GM10266 (cell line): ENCODE measurements at regions not wholly inside any gene's neighbourhood (a gene's known extent, or its start where the extent isn't known, plus 50 kb on each side); places are given as distances from the start of the nearest gene placed in this dataset.

Source experiments
- DNase-seq: peaks from one replicate; pipeline ENCODE4 v3.0.0; 2012; ENCODE audit errors: extremely low spot score
- CTCF ChIP-seq: IDR thresholded peaks from 2 replicates; pipeline ENCODE4 v1.5.1; 2012; ENCODE audit warnings: mild to moderate bottlenecking, low read depth; ENCODE audit not compliant: control insufficient read depth, insufficient read depth; ENCODE audit errors: missing control alignments

GRCh38 chr9:105172436-105172835 lies 72.0 kb upstream of the SLC44A1 start:
- no peak for DNase-seq
- no peak for TF ChIP-seq CTCF

DNA sequence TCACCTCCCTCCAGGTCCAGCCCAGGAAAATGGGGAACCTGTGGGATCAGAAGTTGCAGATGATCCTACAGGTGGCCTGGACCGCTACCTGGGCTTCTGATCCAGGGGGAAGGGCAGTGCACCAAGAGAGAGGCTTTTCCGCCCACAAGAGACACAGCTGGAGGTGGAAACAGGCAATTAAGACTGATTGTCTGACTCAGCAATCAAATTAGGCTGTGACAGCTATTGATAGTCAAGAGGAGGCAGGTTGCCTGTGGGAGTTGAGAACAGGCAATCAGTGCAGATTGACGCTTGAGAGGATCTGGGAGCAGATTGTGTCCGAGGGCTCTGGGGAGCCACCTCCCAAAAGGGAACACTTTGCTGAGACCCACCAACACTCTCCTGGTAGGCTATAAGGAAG lies 71.1 kb upstream of the SLC44A1 start:
- no peak for TF ChIP-seq CTCF
- no peak for DNase-seq

DNA sequence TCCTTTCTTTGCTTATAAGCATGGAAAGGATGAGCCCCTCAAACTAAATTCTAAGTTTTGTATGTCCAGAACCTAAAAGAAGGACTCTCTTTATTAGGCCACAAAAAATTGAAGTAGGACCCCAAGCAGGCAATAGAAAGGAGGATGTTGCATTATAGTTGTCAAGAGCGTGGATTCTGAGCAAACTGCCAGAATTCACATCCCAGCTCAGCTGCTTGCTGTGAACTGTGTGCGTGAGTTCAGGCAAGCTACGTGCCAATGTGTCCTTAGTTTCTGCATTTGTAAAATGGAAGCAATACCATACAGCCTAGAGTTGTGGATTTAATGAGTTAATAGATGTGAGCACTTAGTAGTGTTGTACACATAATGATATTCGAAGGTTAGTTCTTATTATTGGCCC lies 70.6 kb upstream of the SLC44A1 start:
- no peak for TF ChIP-seq CTCF
- no peak for DNase-seq

DNA sequence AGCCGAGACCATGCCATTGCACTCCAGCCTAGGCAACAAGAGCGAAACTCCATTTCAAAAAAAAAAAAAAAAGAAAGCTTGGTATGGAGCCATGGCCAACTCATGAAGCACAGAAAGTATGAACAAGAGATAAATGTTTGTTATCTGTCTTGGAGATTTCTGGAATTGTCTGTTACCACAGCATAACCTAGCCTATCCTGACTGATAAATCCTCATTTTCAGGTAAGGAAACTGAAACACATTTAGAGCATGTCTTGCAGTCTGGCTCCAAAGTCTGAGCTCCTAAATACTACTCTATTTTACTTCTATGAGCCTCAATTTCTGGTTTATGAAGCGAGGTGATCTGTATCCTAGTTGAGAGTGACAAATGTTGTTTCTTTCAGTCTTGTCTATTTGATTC lies 68.3 kb upstream of the SLC44A1 start:
- no peak for DNase-seq
- no peak for TF ChIP-seq CTCF

- TF ChIP-seq CTCF: no peak
- DNase-seq: no peak
Observed at GRCh38 chr9:105178076-105178475, 66.4 kb upstream of the SLC44A1 start.

- TF ChIP-seq CTCF: no peak
- no peak for DNase-seq
Observed at GRCh38 chr9:105187781-105188180, 56.7 kb upstream of the SLC44A1 start.

GRCh38 chr9:105188746-105189145 lies 55.7 kb upstream of the SLC44A1 start:
- no peak for DNase-seq
- TF ChIP-seq CTCF: no peak
